ENCODE measurements at regions not wholly inside any gene's neighbourhood (a gene's known extent, or its start where the extent isn't known, plus 50 kb on each side); places are given as distances from the start of the nearest gene placed in this dataset.

DNA sequence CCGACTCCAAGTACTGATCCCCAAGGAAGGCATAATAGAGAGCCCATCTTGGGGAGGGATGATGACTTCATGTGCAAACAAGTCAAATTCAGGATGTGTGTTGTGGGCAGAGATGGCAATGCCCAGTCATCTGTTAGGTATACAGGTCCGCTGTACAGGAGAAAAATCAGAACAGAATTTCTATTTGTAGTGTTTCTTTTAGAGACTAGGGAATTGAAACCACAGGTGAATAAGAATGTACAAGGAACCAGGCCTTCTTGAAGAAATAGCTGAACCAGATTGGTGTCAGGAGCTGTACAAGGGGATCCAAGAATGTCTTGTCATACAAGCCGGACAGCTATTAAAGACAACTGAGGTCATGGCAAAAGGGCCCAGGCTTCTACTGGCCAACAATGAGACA lies 147.9 kb downstream of the PFKFB3 start:
- TF ChIP-seq, protein P1, sequence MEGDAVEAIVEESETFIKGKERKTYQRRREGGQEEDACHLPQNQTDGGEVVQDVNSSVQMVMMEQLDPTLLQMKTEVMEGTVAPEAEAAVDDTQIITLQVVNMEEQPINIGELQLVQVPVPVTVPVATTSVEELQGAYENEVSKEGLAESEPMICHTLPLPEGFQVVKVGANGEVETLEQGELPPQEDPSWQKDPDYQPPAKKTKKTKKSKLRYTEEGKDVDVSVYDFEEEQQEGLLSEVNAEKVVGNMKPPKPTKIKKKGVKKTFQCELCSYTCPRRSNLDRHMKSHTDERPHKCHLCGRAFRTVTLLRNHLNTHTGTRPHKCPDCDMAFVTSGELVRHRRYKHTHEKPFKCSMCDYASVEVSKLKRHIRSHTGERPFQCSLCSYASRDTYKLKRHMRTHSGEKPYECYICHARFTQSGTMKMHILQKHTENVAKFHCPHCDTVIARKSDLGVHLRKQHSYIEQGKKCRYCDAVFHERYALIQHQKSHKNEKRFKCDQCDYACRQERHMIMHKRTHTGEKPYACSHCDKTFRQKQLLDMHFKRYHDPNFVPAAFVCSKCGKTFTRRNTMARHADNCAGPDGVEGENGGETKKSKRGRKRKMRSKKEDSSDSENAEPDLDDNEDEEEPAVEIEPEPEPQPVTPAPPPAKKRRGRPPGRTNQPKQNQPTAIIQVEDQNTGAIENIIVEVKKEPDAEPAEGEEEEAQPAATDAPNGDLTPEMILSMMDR (IDR thresholded peaks at IDR 0.05) = no peak
- TF ChIP-seq POLR2AphosphoS5 (IDR thresholded peaks at IDR 0.05; ENCODE audit: low read depth, low read length) = no peak
- TF ChIP-seq, protein P2, sequence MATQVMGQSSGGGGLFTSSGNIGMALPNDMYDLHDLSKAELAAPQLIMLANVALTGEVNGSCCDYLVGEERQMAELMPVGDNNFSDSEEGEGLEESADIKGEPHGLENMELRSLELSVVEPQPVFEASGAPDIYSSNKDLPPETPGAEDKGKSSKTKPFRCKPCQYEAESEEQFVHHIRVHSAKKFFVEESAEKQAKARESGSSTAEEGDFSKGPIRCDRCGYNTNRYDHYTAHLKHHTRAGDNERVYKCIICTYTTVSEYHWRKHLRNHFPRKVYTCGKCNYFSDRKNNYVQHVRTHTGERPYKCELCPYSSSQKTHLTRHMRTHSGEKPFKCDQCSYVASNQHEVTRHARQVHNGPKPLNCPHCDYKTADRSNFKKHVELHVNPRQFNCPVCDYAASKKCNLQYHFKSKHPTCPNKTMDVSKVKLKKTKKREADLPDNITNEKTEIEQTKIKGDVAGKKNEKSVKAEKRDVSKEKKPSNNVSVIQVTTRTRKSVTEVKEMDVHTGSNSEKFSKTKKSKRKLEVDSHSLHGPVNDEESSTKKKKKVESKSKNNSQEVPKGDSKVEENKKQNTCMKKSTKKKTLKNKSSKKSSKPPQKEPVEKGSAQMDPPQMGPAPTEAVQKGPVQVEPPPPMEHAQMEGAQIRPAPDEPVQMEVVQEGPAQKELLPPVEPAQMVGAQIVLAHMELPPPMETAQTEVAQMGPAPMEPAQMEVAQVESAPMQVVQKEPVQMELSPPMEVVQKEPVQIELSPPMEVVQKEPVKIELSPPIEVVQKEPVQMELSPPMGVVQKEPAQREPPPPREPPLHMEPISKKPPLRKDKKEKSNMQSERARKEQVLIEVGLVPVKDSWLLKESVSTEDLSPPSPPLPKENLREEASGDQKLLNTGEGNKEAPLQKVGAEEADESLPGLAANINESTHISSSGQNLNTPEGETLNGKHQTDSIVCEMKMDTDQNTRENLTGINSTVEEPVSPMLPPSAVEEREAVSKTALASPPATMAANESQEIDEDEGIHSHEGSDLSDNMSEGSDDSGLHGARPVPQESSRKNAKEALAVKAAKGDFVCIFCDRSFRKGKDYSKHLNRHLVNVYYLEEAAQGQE (IDR thresholded peaks at IDR 0.05; ENCODE audit: insufficient read depth in 1 of 2, low read depth in 2 of 2, low read length in 1 of 2) = no peak
- TF ChIP-seq TCF7L2 (IDR thresholded peaks at IDR 0.05; ENCODE audit: low read depth, low read length) = no peak
- TF ChIP-seq SIN3A (IDR thresholded peaks at IDR 0.05; ENCODE audit: borderline replicate concordance, insufficient read depth, low read depth, low read length) = no peak
